Left lobe of liver (tissue), 2 donors: ENCODE measurements at regions not wholly inside any gene's neighbourhood (a gene's known extent, or its start where the extent isn't known, plus 50 kb on each side); places are given as distances from the start of the nearest gene placed in this dataset.
A peak's percentile ranks its signal among the peaks of the same experiment; 100 is the strongest.
"Not testable (repeated sequence)": the region's sequence is repeated elsewhere in the genome, so short reads cannot be mapped to it uniquely, and the experiment has no call there.

ENCODE experiments used
- ATAC-seq: fragments of 200-7000 bp; cut with Tn5 transposase; one replicate; pipeline ENCODE4 v1.9.1; 2020; ENCODE audit warnings: mild to moderate bottlenecking, moderate library complexity
- DNase-seq: peaks from one replicate; pipeline ENCODE4 v3.0.0-alpha.2; 2020; ENCODE audit warnings: low spot score
- donor health status: DM: no; HTN: no; CAD: no; lungs with moderate emphysema.
- donor health status: DM: no; HTN: yes; CAD: no.

DNA sequence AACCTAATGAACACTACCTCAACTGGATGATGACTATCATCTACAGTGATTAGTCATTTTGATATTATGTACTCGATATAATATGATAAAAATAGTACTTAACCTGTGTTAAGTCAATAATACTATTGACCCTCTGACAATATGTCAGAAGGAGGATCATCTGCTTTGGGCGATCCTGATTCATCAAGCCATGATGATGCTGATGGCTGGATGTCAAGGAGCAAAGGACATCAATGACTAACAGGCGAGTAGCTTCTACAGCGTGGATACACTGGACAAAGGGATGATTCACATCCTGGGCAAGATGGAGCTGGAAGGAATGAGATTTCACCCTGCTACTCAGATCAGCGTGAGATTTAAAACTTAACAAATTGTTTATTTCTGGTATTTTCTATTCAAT is 94.4 kb upstream of the SKAP2 start:
- DNase-seq (no peak), ATAC-seq (no peak)

DNA sequence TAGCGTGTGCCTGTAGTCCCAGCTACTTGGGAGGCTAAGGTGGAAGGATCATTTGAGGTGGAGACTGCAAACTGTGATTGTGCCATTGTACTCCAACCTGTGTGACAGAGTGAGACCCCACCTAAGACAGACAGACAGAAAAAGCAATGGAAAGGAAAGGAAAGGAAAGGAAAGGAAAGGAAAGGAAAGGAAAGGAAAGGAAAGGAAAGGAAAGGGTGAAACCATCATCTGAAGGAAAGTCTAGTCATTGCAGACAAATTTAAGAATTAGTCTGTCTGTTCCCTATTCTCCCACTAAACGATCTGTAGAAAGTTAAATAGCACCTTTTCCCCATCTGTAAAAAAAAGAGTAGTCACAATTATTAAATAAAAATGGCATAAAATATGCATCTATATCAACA is 91.1 kb upstream of the SKAP2 start:
- DNase-seq = no peak
- no peak for ATAC-seq

DNA sequence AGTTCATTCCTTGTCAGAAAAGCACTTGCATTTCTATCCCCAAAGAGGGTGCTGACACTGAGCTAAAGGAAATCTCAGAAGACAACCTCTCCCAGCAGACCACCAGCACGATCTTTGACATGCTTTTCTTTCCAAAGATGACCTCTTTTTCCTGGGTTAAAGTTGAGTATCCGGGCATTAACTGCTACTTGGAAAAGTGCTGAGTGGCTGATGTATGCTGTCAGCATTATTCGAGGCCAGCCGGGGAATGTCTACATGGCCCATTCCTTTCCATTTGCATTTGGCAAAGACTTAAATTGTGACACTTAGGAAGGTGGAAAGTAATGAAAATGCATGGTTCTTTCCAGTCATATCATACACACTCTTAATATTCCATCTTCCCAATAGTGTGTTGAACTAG is 90.6 kb upstream of the SKAP2 start:
- ATAC-seq (peak; percentile 47), DNase-seq (no peak)

DNA sequence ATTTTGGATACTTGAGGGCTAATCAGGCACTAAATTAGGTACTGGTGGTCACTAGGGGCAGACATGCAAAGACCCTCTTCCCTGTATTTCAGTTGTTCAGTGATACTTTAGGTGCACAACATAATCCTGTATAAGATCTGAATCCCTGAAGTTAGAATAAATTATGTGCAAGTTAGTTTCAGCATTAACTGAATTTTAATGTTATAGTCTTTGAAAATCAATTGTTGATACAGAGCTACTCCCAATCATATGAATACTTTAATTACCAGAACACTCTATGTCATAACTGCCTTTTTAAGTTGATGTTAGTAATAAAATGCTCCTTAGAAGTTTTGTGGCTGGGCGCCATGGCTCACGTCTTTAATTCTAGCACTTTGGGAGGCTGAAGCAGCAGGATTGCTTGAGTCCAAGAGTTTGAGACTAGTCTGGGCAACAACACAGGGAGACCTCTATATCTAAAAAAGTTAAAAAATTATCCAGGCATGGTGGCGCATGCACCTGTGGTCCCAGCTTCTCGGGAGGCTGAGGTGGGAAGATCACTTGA is 87.1 kb upstream of the SKAP2 start:
- no peak for DNase-seq
- ATAC-seq = no peak

DNA sequence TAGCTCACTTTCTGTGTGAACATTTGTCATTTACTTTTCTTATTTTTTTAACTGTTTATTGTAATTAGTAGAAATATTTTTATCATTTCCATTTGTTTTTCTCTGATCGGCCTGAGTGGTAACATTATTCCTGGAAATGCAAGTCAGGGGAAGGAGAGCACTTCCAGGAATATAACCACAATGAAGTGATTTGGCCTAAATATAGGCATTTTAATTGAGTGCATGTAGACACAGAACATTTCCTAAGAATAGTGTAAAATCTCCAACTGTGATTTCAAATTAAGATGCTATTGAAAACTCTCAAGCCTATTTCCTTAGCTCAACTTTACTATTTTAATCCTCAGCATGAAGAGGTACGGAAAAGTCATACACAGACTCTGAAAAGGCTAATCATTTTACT is 86.5 kb upstream of the SKAP2 start:
- DNase-seq = no peak
- ATAC-seq = no peak

DNA sequence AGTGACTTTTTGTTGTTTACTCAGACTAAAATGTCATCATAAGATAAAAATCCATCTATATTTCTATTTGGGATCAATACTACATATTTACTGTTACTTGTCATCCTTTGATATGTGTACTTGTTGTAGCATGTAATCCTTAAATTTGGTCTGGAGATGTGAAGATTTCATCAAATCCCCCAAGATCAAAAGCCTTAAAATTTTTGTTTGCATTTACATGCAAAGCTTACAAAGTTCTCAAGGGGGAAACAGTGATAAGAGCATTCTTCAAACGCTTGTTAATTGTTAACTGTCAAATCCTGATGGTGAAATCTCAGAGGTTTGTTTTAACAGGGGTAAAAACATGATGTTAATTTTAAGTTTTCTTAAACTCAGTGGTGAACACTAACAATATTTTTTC is 84.9 kb upstream of the SKAP2 start:
- DNase-seq (no peak), ATAC-seq (no peak)

DNA sequence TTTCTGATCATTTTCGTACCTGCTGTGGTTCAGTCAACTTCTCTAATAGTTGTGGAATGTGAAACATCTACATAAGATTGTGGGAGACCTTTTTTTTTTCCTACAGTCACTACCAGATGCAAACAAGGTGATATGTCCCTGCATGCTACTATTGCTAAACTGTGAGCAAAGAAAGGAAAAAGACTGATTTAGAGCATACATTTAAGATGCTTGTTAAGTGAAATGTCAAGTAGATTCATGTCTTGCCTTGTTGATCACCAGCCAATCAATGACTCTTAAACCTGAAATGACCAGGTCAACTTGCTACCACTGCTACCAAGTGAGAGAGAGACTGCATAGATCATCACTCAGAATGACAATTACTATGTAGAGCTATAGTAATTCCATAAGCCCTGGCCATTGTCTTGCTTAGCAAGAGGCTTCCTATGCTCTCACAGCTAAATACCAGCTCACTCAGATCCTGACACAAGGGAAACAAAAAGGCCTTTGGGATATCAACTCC is 84.3 kb upstream of the SKAP2 start:
- DNase-seq (no peak), ATAC-seq (no peak)

DNA sequence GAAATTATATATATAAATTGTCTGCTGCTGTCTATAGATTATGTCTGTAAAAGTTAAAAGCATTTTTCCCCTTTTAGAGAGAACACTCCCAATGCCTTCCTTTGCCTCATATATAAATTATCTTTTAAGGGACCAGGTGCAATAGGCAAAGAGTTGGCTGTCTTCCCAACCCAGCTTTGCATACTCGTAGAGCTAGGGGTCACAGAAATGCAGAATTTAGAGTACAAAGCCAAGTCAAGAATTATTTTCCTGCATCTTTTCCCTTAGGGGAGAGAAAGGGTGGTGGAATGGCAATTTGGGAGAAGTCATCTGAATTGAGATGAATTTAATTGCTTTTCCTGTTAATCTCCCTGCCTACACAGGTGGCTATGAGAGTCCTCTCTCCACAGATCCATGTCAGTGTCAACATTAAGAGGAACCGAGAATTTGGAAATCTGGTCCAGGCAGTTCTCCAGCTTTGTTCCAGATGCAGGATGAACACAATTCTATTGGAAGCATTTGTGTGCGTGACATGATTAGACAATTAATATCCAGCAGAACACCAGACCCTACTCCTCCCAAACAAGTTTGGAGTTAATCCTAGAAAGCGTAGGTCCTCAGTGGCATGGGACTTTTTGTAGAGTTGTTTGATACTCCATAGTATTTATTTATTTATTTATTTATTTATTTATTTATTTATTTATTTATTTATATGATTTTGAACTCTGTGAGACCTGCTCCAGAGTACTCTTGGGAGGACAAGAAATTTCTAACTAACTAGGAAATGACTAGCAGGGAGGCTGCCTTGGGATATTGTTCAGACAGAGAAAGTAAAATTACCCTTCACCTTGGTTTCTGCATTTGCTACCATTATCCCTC is 80.3 kb upstream of the SKAP2 start:
- no peak for DNase-seq
- no peak for ATAC-seq

DNA sequence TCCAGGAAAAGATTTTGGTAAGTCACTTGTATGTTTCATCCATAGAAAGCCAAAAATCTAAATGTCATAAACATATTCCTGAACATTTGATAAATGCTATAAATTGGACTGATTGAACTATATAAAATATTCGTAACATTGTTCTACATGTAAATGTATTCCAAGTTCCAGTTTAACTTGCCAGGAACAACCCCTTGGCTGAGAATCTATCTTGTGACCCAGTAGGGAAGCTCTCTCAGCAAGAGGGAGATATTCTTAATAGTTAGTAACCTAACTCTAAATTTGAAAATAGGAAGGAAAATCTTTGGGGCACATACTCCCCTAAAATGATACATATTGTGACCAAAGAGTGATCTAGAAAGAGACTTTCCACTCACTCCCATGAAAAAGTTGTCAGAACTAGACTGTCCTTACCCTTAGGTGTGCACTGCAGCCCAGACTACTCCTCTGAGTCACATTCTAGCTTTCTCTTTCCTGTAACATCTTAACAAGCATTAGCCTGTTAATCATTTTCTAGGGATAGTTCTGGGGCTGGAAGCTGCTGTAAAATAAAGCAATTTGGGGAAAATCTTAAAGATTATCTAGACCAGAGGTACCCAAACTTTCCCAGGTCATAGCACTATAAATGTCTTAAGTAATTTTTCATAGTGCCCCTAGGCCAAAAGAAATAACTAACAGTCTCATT is 73.7 kb upstream of the SKAP2 start:
- ATAC-seq (no peak), DNase-seq (no peak)

DNA sequence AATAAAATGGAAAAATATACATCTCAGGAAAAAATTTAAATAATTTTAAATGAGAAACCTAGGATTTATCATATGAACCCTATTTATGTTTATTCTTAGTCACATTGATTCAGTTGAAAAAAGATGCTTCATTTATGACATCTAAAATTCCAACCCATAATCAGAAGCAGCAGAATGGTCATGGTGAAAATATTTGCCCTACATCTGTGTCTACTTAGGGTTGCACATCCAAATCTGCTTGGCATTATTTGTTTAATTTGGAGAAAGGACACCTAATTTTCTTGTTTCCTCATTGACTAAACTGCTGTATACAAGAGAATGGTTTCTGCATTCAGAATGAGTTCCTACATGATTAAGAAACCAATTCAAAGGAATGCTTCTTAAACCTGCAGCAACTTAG is 72.9 kb upstream of the SKAP2 start:
- ATAC-seq (no peak), DNase-seq (no peak)

DNA sequence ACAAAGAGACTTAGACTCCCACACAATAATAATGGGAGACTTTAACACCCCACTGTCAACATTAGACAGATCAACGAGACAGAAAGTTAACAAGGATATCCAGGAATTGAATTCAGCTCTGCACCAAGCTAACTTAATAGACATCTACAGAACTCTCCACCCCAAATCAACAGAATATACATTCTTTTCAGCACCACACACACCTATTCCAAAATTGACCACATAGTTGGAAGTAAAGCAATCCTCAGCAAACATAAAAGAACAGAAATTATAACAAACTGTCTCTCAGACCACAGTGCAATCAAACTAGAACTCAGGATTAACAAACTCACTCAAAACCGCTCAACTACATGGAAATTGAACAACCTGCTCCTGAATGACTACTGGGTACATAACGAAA is 68.2 kb upstream of the SKAP2 start:
- DNase-seq, ATAC-seq: not testable (repeated sequence)

DNA sequence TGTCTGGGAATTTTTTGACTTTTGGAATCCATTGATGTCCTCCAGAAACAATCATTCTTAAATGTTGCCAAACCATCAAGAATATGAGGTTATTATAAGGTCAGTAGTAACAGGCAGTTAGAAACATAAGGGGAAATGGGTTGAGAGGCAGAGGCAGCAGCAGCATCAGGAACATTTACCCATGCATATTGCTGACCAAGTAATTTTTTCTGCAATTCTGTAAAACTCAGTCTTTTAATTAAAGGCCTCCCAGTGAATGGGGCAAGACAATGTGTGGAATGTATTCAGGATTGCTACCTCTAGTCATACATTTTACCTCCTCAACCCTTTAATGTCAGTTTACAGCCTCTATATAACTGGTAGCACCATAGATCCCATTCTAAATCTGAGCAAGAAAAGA is 66.5 kb upstream of the SKAP2 start:
- no peak for ATAC-seq
- DNase-seq = no peak

DNA sequence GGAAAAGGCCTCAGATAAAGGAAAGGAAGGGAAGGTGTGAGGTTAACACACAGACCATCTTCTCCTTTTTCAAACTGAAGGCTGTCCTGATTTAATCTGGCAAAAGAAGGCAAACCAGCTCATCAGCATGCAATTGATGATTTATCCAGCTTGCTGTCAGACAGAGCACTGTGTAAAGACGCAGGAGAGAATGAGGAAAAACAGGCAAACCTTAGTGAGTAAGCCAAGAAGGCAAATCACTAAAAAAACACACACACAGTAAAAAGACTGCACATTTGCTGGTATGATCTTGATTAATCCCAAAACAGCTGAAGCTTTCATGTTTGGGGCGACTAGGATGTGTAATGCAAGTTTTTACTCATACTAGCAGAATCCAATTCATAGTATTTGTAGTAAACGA is 65.8 kb upstream of the SKAP2 start:
- ATAC-seq (no peak), DNase-seq (no peak)

DNA sequence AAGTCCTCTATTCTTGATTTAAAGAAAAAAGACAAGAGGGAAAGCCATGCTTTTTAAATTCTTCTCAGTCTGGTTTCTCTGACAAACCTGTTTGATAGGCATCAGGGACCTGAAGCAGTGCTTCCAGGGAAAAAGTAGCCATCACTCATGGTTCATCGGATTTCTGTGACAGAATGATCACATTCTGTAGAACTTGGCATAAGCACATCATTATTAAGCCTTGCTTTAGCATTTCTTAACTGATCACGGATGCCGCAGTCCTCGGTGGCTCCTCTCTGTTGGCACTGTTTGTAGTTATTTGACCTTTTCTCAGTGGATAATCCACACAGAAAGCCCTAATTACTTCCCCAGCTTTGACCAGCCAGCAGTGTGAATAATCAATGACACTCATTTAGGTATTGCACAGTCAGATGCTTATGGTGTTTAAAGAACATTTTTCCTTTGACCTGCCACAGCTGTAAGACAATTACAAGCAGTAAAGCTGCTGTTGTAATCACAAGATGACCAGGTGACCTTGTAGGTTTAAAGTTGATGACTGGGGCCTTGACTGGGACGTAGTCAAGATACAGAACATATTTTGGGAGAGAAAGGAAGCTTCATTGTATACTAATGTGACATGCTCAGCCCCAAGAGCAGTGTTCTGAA is 64.4 kb upstream of the SKAP2 start:
- DNase-seq = no peak
- no peak for ATAC-seq

DNA sequence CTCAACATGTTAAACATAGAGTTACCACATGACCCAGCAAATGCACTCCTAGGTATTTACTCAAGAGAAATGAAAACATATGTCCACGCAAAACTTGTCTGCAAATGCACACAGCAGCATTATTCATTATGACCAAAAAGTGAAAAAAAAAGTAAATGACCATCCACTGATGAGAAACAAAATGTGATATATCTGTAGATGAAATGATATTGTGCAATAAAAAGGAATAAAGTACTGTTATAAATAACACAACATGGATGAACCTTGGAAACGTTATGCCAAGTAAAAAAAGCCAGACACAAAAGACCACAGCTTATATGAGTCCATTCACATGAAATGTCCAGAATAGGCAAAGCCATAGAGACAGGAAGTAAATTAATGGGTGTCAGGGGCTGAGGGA is 61.4 kb upstream of the SKAP2 start:
- ATAC-seq (no peak), DNase-seq (no peak)

DNA sequence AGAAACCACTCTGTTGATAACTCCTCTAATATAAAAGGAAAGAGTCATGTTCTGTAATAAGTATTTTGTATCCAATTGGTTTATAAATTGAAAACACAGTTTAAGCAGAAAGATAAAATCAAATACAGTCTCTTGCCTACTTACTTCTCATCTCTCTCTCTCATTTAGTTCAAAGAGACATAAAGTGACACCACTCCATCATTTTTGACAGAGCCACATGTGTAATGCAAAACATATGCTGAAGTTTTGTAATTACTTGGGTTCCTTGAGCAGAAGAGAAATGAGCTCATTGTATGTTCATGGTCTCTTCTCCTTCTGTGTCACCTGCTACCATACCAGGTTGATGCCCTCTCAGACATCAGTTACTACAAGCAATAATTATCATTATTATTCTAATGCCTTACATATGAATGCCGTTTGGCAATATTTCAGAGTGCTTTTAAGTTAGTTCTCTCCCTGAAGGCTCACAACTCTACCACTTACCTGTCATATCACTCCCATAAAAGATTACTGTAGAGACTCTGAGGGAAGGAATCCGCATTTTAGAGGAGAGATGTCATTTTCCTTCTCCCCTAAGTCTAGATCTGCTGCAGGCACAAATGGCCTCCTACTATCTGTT is 59.9 kb upstream of the SKAP2 start:
- no peak for DNase-seq
- no peak for ATAC-seq

DNA sequence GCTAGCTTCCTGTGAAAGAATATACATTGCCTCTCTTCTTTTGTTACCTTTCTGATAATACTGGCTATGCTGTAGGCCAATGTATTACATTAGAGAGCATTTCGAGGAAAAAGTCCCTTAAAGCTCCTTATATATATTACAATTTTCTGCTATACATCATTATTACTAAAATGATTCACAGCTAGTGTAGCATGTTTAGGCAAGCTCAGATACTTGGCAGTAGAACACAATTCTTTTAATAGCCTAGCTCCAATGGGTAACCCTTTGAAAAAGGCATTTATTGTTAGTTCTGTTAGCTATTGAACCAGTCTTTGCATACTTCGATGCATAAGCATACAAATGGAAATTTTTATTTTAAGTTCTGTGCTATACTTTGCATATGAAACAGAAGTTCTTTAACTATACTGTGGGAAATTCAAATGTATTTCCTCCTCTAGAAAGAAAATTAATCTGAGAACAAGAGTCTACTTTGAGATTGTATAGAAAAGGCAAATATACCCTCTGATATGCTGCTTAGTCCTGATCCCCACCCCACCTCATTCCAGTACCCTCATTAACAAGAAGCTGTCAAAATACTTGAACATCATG is 55.6 kb upstream of the SKAP2 start:
- DNase-seq (no peak), ATAC-seq (no peak)

DNA sequence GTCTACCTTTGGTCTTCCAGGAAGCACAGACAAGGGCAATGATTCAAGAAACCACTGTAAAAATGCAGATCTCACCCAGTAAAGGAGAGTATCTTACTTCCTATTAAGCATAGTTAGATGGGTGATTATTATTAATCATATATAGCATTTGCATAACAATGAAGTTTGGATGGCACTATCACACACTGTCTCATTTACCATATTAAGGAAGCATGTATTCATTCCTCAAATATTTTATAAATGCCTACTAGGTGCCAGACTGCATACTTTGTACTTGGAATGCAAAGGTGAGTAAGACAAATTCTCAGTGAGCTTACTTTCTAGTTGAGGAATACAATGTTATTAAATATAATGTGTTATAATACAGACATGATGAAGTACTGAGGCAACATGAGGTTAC is 53.9 kb upstream of the SKAP2 start:
- DNase-seq (no peak), ATAC-seq (no peak)

DNA sequence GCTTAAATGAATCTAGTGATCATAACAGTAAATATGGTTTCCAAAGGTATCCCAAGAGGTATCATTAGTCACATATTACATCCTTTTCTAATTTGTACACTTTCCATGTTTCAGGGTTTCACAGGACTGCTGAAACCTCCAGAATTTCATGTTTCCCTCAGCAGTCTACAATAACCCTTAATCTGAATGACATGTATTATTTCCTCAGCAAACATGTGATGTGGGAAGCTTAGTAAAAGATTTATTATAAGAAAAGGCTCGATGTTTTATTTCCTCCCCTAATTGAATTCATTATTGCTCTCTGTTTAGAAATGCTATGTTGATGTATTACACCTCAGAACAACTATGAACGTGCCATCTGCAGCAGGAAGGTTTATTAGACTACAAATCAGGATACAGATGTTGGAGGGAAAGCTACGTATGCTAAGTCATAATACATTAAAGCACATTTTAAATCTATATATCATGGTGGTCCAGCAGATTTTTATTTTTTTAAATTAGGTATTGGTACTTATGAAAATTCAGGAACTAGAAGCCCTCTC is 52.5 kb upstream of the SKAP2 start:
- ATAC-seq (no peak), DNase-seq (no peak)

DNA sequence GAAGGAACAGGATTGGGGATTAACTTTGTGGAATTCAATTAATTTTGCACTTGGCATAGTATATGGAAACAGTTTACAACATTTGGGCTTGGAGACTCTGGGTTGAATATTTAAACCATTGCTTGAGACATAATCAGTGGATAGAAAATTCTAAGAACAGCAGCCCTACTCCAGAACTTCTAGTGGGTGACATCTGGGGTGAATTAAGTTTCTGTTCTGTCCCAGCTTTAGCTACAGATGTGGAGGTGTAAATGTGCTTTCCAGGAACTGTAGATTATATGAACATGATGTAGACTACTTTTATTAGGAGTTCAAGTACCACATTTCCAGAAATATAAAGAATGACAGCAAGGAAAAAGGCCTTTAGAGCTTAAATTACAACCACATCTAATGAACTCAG is 51.9 kb upstream of the SKAP2 start:
- no peak for ATAC-seq
- no peak for DNase-seq
